Brain pericyte (primary cell): ENCODE measurements at regions not wholly inside any gene's neighbourhood (a gene's known extent, or its start where the extent isn't known, plus 50 kb on each side); places are given as distances from the start of the nearest gene placed in this dataset.

Experiments used
- DNase-seq: peaks from one replicate; pipeline ENCODE4 v3.0.0-alpha.2; 2012; ENCODE audit warnings: low read depth, low spot score

DNA sequence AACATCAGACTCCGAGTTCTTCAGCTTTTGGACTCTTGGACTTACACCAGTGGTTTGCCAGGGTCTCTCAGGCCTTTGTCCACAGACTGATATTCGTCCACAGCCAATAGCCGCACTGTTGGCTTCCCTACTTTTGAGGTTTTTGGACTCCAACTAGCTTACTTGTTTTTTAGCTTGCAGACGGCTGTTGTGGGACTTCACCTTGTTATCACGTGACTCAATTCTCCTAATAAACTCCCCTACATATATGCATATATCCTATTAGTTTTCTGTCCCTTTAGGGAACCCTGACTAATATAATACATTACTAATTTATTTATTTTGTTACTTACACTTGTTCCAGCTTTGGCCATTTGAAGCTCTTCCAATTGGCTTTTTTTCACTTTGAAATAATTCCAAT, 311.3 kb downstream of the BMP2 start:
- no peak for DNase-seq

DNA sequence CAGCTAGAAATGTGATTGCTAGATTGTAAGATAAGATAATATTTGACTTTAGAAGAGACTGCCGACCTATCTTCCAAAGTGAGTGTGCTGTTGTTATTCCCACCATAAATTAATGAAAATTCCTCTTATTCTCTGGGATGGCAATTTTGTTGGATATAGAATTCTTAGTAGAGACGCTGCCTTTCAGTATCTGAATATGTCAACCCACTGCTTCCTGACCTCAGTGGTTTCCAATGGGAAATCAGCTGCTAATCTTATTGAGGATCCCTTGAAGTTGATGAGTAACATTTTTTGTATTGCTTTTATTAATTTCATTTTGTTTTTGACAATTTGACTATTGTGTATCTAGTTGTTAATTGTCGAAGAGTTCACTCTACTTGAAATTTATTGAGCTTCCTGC, 313.0 kb downstream of the BMP2 start:
- DNase-seq = no peak

DNA sequence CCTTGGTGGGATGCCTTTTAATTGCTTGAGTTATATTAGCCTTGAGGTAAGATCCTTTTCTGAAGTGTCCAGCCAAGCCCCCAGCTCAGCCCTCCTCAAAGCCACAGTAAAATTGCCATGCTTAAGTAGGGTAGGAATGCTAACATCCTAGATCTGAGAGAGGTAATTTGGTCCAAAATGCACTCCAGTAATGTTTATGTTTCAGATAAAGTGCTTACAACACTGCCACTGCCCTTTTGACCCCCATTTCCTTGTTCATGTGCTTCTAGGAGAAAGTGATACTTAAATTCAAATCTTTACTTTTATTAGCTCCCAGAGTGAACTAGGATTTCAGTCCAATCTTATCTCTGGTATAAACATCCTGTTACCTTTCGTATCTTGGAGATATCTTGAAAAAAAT, 318.0 kb downstream of the BMP2 start:
- DNase-seq = no peak

DNA sequence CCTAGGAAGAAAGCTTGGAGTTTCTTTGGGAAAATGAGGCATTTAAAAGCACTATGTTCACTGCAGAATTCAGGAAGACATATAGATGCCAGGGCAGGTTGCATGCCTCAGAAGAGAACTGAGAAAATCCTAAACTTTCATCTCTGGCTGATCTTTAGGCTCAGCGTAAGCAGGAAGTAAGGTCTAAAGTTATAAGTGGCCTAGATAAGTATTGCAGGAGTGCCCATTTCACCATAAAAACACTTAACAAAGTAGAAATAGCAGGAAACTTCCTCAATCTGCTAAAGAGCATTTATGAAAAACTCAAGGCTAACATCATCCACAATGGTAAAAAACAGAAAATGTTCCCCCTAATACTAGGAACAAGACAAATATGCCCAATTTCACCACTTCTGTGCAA, 320.3 kb downstream of the BMP2 start:
- DNase-seq = no peak

DNA sequence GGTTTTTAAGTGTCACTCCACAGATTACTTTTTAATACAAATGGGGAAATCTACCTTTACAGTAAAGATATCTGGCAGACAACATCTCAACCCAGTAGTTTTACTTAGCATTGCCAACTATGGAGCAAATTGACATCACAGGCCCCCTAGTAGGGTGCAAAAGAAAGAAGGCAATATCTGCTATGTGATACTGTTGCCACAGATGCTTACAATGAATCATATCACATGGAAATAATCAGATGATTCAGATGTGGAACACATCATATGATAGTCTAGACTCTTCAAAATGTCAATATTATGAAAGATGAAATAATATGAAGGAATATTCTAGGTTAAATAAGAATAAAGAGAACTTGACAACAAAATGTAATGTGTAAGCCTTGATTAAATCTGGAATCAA, 322.5 kb downstream of the BMP2 start:
- DNase-seq = no peak

DNA sequence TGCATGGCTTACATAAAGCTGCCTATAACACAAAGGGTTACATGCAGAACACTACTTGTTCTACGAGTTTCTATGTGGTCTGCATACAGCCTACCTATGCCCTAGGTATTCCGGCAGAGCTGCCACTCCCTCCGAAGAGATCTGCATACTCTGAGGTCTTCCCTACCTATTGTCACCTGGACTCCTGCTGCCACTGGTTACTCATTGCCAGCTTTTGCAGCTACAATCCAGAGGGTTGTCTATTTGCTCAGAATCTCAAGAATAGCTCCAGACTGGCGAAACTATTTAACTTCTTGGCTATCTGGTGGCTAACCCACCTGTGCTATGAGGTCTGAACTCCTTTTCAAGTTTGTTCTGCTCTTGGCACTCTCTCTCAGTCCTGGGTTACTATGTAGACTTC, 323.3 kb downstream of the BMP2 start:
- DNase-seq = no peak

DNA sequence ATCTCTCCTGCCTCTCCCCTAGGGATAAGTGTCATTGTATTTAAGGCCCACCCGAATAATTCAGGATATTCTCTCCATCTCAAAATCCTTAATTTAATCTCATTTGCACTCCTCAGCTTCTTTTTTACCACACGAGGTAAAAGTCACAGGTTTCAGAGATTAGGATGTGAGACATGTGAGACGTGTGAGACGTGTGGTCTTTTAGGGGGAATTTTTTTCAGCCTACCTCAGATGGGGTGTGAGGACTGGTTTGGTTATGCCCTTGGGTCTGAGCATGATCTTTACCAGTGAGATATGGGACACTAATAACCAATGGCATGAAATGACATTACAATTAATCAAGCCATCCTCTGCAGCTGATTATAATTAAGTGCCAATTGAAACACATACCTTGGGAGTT, 324.2 kb downstream of the BMP2 start:
- no peak for DNase-seq

DNA sequence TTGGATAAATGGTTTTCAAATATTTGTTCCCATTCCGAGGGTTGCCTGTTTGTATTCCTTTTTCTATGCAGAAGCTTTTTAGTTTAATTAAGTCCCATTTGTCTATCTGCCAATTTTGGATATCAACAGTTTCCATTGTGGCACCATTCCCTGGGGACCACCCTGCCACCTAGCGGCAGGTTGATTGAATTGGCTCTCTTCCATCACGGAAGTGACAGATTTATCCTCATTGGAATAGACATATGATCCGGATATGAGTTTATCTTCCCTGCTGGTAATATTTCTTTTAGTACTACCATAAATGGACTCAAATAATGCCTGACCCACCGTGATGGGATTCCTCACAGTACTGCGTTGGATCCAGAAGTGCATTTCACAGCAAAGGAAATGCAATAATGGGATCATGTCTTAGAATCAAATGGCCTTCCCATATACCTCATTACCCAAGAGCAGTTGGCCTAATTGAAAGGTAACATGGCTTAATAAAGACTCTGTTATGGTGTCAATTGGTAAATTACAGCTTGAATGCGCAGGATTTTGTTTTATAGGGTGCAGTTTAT, 327.0 kb downstream of the BMP2 start:
- DNase-seq = no peak

DNA sequence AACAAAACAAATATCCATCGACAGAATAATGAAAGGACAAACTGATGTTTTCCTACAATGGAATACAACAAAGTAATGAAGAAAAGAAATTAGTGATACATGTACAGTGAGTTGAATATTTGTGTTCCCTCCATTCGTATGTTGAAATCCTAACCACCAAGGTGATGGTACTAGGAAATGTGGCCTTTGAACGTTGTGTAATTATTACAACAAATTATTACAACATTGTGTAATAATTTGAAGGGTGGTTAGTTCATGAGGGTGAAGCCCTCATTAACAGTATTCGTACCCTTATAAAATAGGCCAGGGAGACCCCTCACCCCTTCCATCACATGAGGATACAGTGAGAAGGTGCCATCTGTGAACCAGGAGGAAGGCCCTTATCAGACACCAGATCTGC, 339.4 kb downstream of the BMP2 start:
- DNase-seq = no peak

DNA sequence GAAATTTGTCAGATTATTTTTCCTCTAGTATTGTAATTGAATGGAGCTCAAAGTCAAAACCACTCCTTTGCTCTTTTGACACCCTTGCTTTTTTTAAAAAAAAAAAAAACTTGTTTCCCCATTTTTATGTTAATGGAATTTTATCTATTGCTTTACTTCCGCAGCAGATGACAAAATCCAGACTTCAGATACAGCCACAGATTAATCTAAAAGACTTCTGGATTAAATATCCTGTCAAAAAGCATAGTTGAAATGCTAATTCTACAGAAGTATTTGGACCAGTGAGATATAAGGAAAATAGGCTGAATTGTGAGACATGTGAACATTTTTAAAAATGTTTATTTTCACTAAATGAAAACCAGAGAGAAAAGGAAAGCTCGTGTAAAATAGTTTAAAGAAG, 341.4 kb downstream of the BMP2 start:
- no peak for DNase-seq

DNA sequence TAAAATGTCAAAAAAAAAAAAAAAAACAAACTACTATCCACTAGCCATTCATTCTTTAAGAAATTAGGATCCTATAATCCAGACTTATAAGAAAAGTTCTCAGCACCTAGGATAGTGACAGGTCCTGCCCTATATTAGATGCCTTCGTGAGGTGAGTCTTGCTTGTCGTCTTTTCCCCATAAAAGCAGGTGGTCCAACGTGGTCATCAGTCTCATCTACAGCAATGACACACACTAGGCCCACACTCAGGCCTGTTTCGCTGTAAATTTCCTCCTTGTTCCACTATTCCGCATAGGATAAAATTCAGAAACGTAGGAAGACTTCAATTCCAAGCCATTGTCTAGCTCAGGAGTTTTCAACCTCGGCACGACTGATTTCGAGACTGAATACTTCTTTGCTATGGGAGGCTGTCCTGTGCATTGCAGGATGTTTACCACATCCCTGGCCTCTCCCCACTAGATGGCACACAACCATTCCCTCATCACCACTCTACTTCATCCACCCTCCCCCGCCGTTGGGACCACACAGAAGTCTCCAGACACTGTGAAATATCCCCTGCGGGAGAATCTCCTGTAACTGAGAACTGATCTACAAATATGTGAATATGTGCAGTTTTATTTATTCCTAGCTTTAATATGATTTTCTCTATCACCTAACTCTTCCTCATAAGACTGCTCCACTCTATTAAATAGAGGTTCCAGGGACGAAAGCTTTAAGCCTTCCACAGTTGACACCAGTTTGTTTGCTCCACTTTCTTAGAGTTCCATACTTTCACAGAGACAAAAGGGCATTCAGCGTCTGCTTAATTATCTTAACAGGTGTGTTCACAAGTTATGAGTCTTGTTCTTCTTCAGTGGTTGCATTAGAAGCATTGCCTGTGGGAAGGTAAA, 346.3 kb downstream of the BMP2 start:
- DNase-seq = no peak

DNA sequence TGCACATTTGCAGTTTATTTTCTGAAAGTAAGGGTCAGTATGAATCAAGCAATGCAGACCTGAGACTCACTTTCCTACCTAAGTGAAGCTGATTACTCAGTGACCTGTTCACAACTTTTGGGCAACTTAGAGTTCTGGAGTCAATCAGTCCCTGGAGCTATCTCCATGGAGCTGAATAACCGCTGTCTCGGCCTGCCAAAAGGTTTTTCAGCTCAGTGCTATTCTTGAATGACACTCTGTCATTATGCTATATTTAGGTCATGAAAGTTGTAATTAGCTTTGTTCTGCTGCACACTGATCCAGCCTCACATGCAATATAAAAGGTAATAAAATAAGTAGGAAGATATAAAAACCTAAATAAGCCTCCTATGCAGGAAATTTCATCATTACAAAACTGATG, 356.0 kb downstream of the BMP2 start:
- DNase-seq = no peak

DNA sequence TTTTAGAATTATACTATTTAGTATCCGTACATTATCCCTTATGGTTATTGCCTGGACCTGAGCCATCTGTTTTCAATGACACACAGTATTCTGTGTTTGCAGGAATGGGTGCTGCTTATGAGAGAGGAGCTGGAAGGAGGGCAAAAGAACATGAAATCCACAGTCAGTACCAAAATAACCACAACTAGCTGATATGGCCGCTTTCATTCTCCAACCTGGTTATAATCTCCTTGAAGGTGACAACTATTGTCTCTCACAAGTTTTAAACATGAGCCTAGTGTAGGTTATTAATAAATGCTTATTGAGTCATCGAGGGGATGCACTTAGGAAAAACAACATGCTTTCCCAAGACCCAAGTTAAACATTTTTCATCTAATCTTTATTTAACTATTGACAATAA, 356.6 kb downstream of the BMP2 start:
- DNase-seq = no peak

DNA sequence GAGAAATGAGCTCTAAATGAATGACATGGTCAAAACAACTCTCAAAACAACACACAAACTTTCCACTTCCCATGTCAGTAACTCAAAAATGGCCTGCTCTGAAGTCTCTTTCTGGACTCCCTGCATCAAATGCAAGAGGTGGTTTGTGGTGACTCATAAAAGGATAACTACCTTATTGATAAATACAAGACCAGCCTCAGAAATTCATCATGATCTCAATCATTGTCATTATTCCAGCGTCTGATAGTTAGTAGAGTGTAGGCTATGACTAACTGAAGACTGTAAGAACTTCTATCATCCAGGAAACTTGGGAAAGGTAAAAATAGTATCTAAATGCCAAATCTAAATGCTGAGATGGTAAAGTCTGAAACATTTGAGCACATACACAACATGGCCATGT, 369.4 kb downstream of the BMP2 start:
- DNase-seq = no peak

DNA sequence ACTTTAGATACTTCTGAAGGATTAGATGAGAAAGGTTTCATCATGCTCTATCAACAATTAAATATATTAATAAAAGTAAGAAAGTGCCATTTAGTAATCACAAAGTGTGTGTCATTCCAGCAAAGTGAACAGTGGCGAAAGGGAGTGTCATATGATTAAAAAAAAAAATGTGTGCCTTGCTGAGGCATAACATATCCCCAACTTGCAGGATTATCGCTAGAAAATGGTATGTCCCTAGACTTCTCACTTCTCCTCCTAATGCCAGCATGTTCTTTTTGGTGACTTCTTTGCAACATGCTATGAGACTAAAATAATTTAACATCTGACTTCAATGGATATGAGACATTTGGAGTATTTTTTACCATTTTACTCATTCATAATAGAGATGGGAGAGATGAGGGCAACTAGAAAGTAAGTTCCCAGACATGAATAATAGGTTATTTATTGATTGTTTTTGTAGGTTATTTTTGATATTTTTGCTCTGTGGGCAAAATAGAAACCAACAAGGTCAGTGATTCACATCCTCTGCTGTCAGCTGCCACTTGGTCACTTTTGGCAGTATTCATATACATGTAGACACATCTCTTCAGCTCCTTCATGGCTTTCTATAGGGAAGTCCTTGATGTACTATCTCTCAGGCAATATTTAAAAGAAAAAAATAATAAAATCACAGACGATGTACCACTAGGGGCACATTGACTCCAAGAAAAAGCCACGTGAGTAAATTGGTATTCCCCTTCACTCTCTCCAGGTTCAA, 370.1 kb downstream of the BMP2 start:
- DNase-seq = no peak

DNA sequence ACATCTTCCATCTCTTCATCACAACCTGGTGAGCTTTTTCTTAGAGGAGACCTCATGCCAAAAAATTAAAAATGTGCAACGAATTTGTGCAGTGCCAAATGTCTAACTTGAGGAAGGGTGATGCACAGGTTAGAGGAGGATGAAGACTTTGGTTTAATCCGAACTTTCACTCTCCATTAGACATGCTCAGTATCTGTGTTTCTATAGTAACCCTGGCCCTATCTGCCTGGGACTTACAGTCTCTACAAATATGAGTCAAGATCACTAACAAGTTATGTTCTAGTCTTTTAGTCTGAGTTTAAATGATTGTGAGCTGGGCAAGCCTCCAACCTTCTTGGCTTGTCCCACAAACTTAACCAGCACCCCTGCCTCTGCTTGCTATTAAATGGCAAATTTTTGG, 377.0 kb downstream of the BMP2 start:
- no peak for DNase-seq

DNA sequence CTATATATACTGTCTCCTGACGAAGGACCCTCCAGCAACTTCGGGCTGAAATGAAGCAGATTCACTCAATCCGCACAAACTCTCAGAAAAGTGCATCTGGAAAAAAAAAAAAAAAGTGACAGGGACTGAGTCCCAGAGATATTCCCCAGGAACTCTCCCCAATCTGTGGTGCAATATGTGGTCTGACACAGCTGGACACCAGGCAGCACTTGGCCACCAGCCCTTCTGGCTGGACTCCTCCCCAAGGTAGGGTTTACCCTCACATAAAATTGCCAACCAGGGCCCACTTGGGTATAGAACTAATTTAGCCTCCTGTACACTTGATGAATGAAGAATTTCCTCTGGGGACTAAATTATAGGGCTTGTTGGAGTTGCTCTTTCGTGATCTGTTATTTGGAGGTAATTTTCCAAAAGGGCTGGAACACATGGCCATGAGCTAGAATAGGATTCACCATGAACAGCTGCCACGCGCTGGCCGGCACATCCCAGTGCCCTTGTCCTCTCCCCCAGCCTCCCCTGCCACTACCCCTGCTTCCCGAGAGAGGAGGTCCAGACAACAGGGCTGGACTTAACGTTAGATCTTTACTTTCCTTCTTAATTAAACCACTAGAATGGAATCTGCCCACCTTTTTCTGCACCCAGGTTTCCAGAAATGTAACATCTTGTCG, 379.2 kb downstream of the BMP2 start:
- no peak for DNase-seq

DNA sequence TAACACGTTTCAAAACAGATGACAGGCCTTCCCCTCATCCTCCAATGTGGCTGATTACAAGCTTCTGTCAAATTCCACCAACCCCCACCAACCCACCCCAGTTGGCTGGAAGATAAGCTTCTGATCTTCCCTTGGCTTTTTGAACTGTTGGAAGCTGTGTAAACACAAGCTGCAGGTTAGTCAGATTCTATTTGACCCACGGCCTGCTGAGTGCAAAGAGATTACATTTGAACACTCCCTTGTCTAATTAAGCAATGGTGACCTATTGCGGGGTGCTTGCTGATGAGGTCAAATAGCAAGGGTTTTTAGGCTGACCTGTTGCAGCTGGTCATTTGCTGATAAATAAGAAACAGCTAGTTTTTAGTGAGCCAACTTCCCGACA, 379.7 kb downstream of the BMP2 start:
- no peak for DNase-seq

DNA sequence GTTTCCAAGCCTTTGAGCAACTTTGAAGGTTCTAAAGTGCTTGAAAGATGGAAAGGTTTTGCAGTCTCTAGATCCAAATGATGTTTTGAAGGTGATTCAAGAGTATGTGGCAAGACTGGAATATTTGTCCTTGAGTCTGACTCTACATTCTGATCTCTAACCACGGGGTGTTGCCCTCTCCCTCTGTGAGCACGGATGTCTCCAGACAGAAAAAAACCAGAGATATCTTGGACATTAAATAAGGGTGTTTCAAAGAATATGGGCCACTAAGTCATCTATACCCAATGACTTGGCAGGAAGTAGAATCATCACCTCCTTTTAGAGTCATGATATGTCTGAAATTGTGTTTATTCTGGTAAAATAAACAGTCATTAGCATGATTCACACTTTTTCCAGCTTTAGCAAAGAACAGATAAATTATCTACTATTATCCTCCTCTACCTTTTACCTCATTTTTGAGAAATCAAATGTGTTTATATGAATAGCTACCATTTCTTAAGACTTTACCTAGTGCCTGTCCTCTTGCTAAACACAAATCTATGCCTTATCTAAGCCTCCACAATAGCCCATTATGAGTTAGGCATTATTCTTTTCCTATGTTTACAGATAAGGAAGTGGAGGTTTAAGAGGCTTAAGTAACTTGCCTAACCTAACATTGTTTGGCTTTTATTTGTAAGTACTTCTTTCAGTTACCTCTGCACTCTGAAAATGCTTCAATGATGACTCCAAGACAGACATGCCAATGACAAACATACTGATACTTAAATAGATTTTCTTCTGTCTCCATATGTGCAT, 384.4 kb downstream of the BMP2 start:
- DNase-seq = no peak

DNA sequence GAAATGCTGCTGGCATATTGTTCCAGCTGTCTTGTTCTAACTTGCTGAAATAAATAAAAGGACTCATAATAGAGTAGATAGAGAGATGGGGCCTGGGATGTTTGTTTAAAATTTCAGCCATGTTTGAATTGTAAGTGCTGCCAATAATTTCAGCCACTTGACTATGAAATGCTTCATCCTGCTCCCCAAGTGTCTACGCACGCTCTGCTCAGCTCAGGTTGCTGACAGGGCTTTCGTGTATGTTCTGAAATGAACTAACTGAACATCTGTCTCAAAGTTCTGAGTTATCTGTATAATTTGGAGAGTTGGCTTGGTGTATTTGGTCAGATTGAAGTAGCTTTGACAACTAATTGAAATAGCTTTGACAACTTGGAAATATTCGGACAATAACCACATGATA, 387.8 kb downstream of the BMP2 start:
- DNase-seq = no peak

DNA sequence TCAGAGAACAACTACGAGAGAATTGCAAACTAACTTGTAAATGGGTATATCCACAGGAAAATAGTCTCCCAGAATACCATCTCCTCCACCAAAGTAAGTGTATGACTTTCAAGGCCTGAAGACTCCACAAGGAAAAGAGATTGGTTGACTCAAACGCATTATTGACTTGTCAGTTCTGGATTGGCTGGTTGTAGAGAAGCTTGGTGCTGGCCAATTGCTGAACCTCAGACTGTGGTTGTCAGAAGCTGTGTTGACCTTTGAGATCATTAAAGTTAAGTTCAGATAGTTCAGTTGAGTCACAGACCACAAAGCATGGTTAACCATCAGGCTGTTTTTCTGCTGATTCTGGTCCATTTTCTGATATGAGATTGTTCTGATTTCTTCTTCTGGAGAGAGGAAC, 388.3 kb downstream of the BMP2 start:
- DNase-seq = no peak

DNA sequence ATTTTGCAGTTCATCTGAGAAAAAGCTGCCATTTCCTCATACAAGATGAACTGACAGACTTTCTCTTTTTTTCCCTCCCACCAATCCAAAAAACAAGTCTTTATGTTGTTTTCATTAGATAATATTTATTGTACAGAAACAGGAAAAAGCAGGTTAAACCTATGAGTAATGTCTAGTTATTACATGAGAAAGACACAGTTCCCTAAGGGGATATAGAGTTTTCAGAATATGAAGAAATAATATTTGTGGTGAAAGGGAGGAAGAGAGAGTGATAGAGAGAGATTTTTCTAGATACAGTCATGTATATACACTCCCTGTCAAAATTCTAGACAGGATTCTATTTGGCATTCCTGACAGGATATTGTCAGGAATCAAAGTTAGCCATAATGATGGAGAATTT, 392.4 kb downstream of the BMP2 start:
- DNase-seq = no peak
